ENCODE measurements at regions not wholly inside any gene's neighbourhood (a gene's known extent, or its start where the extent isn't known, plus 50 kb on each side); places are given as distances from the start of the nearest gene placed in this dataset.

GRCh38 chr4:153034681-153035080 is 98.6 kb downstream of the FHDC1 start:
- DNase-seq: no peak

- DNase-seq: no peak
Measured at GRCh38 chr4:153036931-153037482, 100.9 kb downstream of the FHDC1 start.

- no peak for DNase-seq
Measured at GRCh38 chr4:153038623-153039311, 102.6 kb downstream of the FHDC1 start.

- no peak for DNase-seq
Measured at GRCh38 chr4:153039542-153040185, 103.5 kb downstream of the FHDC1 start.

- no peak for DNase-seq
Measured at GRCh38 chr4:153040677-153041076, 104.6 kb downstream of the FHDC1 start.

- DNase-seq: no peak
Measured at GRCh38 chr4:153044036-153044435, 107.9 kb downstream of the FHDC1 start.

- no peak for DNase-seq
Measured at GRCh38 chr4:153045111-153045982, 109.2 kb downstream of the FHDC1 start.

GRCh38 chr4:153058671-153059060 is 122.5 kb downstream of the FHDC1 start:
- no peak for DNase-seq

- DNase-seq: no peak
Measured at GRCh38 chr4:153060196-153060595, 124.1 kb downstream of the FHDC1 start.

- DNase-seq: no peak
Measured at GRCh38 chr4:153061971-153062370, 125.8 kb downstream of the FHDC1 start.

GRCh38 chr4:153062652-153063168 is 126.6 kb downstream of the FHDC1 start:
- DNase-seq: no peak

- DNase-seq: no peak
Measured at GRCh38 chr4:153063490-153063889, 127.4 kb downstream of the FHDC1 start.

GRCh38 chr4:153064571-153064970 is 128.4 kb downstream of the FHDC1 start:
- DNase-seq: no peak

GRCh38 chr4:153065276-153065675 is 129.2 kb downstream of the FHDC1 start:
- DNase-seq: no peak

GRCh38 chr4:153067376-153067775 is 131.3 kb downstream of the FHDC1 start:
- no peak for DNase-seq

GRCh38 chr4:153068751-153069150 is 132.6 kb downstream of the FHDC1 start:
- DNase-seq: no peak

- no peak for DNase-seq
Measured at GRCh38 chr4:153071958-153072598, 132.2 kb upstream of the TRIM2 start.

GRCh38 chr4:153072661-153073060 is 131.6 kb upstream of the TRIM2 start:
- no peak for DNase-seq

GRCh38 chr4:153074486-153074885 is 129.8 kb upstream of the TRIM2 start:
- DNase-seq: peak; percentile 11

- no peak for DNase-seq
Measured at GRCh38 chr4:153074936-153075630, 129.2 kb upstream of the TRIM2 start.

- DNase-seq: no peak
Measured at GRCh38 chr4:153075836-153076518, 128.3 kb upstream of the TRIM2 start.

All from CD4-positive, alpha-beta T cell treated with Interleukin-17A for 1 hour (primary cell).